ENCODE measurements at regions not wholly inside any gene's neighbourhood (a gene's known extent, or its start where the extent isn't known, plus 50 kb on each side); places are given as distances from the start of the nearest gene placed in this dataset.

DNA sequence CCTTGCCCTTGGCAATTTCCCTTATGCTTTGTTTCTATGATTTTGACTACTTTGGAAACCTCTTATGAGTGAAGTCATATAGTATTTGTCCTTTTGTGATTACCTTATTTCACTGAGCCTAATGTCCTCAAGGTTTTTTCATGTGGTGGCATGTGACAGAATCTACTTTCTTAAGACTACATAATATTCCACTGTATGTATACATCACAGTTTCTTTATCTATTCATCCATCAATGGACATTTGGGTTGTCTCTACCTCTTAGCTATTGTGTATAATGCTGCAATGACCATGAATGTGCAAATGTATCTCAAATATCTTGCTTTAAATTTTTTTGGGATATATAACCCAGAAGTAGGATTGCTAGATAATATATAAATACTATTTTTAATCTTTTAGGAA lies 96.4 kb upstream of the ALDH1A1 start:
- TF ChIP-seq, protein P1, sequence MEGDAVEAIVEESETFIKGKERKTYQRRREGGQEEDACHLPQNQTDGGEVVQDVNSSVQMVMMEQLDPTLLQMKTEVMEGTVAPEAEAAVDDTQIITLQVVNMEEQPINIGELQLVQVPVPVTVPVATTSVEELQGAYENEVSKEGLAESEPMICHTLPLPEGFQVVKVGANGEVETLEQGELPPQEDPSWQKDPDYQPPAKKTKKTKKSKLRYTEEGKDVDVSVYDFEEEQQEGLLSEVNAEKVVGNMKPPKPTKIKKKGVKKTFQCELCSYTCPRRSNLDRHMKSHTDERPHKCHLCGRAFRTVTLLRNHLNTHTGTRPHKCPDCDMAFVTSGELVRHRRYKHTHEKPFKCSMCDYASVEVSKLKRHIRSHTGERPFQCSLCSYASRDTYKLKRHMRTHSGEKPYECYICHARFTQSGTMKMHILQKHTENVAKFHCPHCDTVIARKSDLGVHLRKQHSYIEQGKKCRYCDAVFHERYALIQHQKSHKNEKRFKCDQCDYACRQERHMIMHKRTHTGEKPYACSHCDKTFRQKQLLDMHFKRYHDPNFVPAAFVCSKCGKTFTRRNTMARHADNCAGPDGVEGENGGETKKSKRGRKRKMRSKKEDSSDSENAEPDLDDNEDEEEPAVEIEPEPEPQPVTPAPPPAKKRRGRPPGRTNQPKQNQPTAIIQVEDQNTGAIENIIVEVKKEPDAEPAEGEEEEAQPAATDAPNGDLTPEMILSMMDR (conservative IDR thresholded peaks at IDR 0.05 in 1 of 2, IDR thresholded peaks at IDR 0.05 in 1 of 2; ENCODE audit: extremely low read depth in 1 of 2, insufficient read depth in 1 of 2, low read depth in 1 of 2, low read length in 2 of 2), result no peak
- TF ChIP-seq EZH2 (IDR thresholded peaks at IDR 0.05; ENCODE audit: borderline replicate concordance, low read length), result no peak
